GM21423 (cell line): ENCODE measurements at regions not wholly inside any gene's neighbourhood (a gene's known extent, or its start where the extent isn't known, plus 50 kb on each side); places are given as distances from the start of the nearest gene placed in this dataset.

Experiments
- ATAC-seq: cut with Tn5 transposase; IDR thresholded peaks from one replicate; pipeline ENCODE4 v1.9.1; 2021; ENCODE audit warnings: mild to moderate bottlenecking, moderate library complexity; ENCODE audit not compliant: unreplicated experiment

- ATAC-seq = no peak
These were observed 76.6 kb upstream of the CNTN1 start for GRCh38 chr12:40615590-40615989.

- ATAC-seq = no peak
These were observed 75.8 kb upstream of the CNTN1 start for GRCh38 chr12:40616383-40616915.

- ATAC-seq = no peak
These were observed 73.6 kb upstream of the CNTN1 start for GRCh38 chr12:40618636-40619035.

- no peak for ATAC-seq
These were observed 71.6 kb upstream of the CNTN1 start for GRCh38 chr12:40620564-40621019.

- no peak for ATAC-seq
These were observed 69.9 kb upstream of the CNTN1 start for GRCh38 chr12:40622246-40622838.

- ATAC-seq = no peak
These were observed 60.1 kb upstream of the CNTN1 start for GRCh38 chr12:40632171-40632570.

- ATAC-seq = no peak
These were observed 59.3 kb upstream of the CNTN1 start for GRCh38 chr12:40632933-40633332.

GRCh38 chr12:40634517-40635131, 57.6 kb upstream of the CNTN1 start:
- ATAC-seq = no peak

GRCh38 chr12:40635141-40635731, 57.0 kb upstream of the CNTN1 start:
- no peak for ATAC-seq
